VCaP (cell line): ENCODE measurements at regions not wholly inside any gene's neighbourhood (a gene's known extent, or its start where the extent isn't known, plus 50 kb on each side); places are given as distances from the start of the nearest gene placed in this dataset.

Experiments
- H3K27ac ChIP-seq: fragments of 450-650 bp; 2 replicates; pipeline ENCODE4 v1.5.1; 2017
- CTCF ChIP-seq: fragments of 450-650 bp; conservative IDR thresholded peaks from 2 replicates; pipeline ENCODE4 v1.5.1; 2017; ENCODE audit warnings: mild to moderate bottlenecking, moderate library complexity

- no peak for TF ChIP-seq CTCF
- H3K27ac ChIP-seq: peak overlapping the region; percentile 92
Measured at GRCh38 chr2:554444-554843, 122.8 kb downstream of the TMEM18 start.

GRCh38 chr2:552906-553305 lies 124.3 kb downstream of the TMEM18 start:
- no peak overlapping the region for H3K27ac ChIP-seq
- TF ChIP-seq CTCF: no peak

- H3K27ac ChIP-seq: no peak overlapping the region
- no peak for TF ChIP-seq CTCF
Measured at GRCh38 chr2:551621-552020, 125.6 kb downstream of the TMEM18 start.

- H3K27ac ChIP-seq: no peak overlapping the region
- no peak for TF ChIP-seq CTCF
Measured at GRCh38 chr2:550860-551567, 126.2 kb downstream of the TMEM18 start.

- no peak for TF ChIP-seq CTCF
- H3K27ac ChIP-seq: no peak overlapping the region
Measured at GRCh38 chr2:545711-546650, 131.2 kb downstream of the TMEM18 start.

GRCh38 chr2:545228-545627 lies 132.0 kb downstream of the TMEM18 start:
- TF ChIP-seq CTCF: no peak
- H3K27ac ChIP-seq: no peak overlapping the region

- no peak overlapping the region for H3K27ac ChIP-seq
- TF ChIP-seq CTCF: no peak
Measured at GRCh38 chr2:538646-539045, 138.6 kb downstream of the TMEM18 start.
